Retinal pigment epithelial cell (primary cell): ENCODE measurements at regions not wholly inside any gene's neighbourhood (a gene's known extent, or its start where the extent isn't known, plus 50 kb on each side); places are given as distances from the start of the nearest gene placed in this dataset.
"Not testable (repeated sequence)": the region's sequence is repeated elsewhere in the genome, so short reads cannot be mapped to it uniquely, and the experiment has no call there.

Source experiments
- DNase-seq: peaks from one replicate; pipeline ENCODE4 v3.0.0-alpha.2; 2010; ENCODE audit warnings: low read depth
- H3K4me3 ChIP-seq: 2 replicates; pipeline ENCODE4 v1.5.1; 2011; ENCODE audit warnings: mild to moderate bottlenecking, low read length, control low read depth, moderate library complexity
- CTCF ChIP-seq: conservative IDR thresholded peaks from 2 replicates; pipeline ENCODE4 v1.5.1; 2011; ENCODE audit warnings: low read depth, low read length, control low read depth, inconsistent platforms

- no peak for TF ChIP-seq CTCF
- no peak for DNase-seq
- H3K4me3 ChIP-seq: no peak overlapping the region
These were observed 656.4 kb downstream of the MECOM start for GRCh38 chr3:169007145-169007544.

- not testable (repeated sequence) for H3K4me3 ChIP-seq, DNase-seq
These were observed 657.1 kb downstream of the MECOM start for GRCh38 chr3:169006398-169006797.

GRCh38 chr3:169002689-169003088, 660.8 kb downstream of the MECOM start:
- no peak for TF ChIP-seq CTCF
- no peak for DNase-seq
- no peak overlapping the region for H3K4me3 ChIP-seq

- DNase-seq: no peak
- H3K4me3 ChIP-seq: no peak overlapping the region
- no peak for TF ChIP-seq CTCF
These were observed 664.7 kb downstream of the MECOM start for GRCh38 chr3:168998792-168999191.

GRCh38 chr3:168997488-168997887, 666.0 kb downstream of the MECOM start:
- no peak for TF ChIP-seq CTCF
- DNase-seq: no peak
- no peak overlapping the region for H3K4me3 ChIP-seq

- no peak for DNase-seq
- no peak for TF ChIP-seq CTCF
- no peak overlapping the region for H3K4me3 ChIP-seq
These were observed 666.9 kb downstream of the MECOM start for GRCh38 chr3:168996622-168997021.

- no peak overlapping the region for H3K4me3 ChIP-seq
- no peak for TF ChIP-seq CTCF
These were observed 668.4 kb downstream of the MECOM start for GRCh38 chr3:168995129-168995528.

GRCh38 chr3:168991803-168992202, 671.7 kb downstream of the MECOM start:
- DNase-seq: no peak
- H3K4me3 ChIP-seq: no peak overlapping the region
- no peak for TF ChIP-seq CTCF

More at GRCh38 chr3:168995129-168995528, 668.4 kb downstream of the MECOM start:
- no peak for DNase-seq
